ENCODE measurements at regions not wholly inside any gene's neighbourhood (a gene's known extent, or its start where the extent isn't known, plus 50 kb on each side); places are given as distances from the start of the nearest gene placed in this dataset.

DNA sequence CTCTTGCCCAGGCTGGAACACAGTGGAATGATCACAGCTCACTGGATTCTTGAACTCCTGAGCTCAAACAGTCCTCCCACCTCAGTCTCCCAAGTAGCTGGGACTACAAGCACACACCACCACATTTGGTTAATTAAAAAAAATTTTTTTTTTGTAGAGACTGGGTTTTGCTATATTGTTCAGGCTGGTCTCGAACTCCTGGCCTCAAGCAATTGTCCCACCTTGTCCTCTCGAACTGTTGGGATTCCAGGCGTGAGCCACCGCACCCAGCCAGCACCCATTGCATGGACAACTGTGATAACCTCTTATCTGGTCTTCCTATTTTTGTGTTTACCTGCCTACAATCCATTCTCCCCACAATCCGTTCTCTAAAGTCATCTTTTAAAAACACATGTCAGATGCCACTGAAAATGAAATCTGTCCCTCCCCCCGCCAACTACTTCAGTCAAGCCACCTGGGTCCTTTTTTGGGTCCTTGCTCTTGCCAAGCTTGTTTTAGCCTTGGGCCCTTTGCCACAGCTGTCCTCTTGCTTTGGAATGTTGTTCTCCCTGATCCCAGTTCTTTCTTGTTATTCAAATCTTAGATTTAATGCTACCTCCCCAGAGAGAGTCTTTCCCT lies 250.5 kb downstream of the PIK3R1 start:
- no peak for DNase-seq (ENCODE audit: low read depth, low spot score)
- H3K27ac ChIP-seq: no peak overlapping the region

DNA sequence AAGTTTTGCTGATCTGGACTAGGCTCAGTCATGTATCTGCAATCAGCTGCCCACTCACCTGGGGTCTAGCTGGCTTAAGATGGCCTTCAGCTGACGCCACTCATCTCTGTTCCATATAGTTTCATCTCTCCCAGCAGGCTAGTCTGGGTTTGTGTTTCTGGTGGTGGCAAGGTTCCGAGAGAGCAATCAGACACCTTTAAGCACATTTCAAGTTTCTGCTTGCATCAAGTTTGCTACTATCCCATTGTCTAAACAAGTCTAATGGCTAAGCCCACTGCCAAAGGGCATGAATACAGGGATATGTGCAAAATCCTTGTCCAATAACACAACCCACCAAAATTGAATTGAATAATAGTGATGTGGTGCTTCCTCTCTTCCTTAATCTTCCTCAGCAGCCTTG lies 251.7 kb downstream of the PIK3R1 start:
- H3K27ac ChIP-seq: no peak overlapping the region
- no peak for DNase-seq (ENCODE audit: low read depth, low spot score)

DNA sequence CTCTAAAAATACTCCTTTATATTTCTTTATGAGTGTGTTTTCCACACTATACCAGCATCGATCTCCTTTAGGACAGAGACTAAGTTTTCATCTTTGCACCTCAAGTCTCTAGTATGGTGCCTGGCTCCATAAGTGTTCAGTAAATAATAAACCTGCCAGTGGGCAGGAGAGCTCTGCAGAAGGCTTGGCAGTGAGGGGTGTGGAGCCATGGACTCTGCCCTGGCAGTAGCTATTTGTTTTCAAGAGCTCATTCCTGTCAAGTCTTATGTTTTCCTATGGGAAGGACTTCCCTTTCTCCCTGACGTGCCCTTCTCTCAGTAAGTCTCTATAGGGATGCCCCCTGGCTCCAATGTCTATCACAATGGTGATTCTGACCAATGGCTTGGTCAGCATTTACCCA lies 252.2 kb downstream of the PIK3R1 start:
- no peak overlapping the region for H3K27ac ChIP-seq
- DNase-seq (ENCODE audit: low read depth, low spot score): no peak

DNA sequence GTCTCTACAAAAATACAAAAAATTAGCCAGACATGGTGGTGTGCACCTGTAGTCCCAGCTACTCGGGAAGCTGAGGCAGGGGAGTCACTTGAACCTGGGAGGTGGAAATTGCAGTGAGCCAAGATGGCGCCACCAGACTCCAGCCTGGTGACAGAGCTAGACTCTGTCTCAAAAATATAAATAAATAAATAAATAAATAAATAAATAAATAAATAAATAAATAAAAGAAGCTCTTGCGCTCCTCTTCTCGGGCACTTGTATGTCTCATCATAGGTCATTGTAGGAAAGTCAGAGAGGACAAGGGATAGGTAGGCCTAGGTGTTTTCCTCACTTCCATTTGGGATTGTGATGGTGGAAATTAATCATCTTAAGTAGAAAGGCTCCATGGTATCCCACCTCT lies 252.8 kb downstream of the PIK3R1 start:
- H3K27ac ChIP-seq: no peak overlapping the region
- no peak for DNase-seq (ENCODE audit: low read depth, low spot score)

DNA sequence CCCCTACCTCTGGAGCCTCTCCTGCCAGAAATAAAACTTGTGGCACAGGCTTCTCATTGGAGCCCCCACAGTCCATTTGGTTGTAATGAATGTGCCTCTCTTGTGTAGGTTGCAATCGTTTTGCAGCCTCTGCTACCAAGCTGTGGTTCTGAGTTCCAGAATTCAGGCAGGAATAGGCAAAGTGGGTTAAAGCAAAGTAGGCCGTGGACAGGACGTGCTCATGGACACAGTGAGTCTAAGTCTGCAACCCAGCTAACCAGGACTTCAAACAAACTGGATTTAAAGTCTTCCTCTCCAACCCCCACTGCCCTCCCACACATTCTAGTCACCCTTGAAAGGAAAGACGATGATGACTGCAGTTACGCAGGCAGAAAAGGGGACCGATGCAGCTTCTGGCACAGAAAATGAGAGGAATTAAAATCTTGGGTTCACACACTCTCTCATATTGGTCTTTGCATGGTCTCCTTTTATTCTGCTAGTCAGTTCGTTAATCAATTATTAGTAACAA lies 260.0 kb downstream of the PIK3R1 start:
- no peak overlapping the region for H3K27ac ChIP-seq
- DNase-seq (ENCODE audit: low read depth, low spot score): no peak

DNA sequence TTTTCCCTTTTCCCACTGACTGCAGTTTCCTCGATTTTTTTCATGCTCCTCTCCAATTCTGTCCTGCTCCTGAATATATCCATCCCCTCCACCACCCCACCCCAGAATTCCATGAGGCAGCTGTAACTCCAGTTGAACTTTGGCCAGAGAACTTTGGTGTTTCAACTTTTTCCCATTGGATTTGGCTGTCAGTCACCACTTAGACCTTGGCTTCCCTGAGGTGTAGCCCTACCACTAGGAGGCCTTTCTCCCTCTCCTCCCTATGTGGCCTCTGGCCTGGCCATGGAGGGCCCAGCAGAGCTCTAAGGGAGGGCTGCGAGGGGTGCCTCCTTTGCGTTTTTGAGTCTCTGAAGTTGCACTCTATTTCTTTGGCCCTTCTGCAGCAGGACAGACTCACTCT lies 261.3 kb downstream of the PIK3R1 start:
- no peak for DNase-seq (ENCODE audit: low read depth, low spot score)
- no peak overlapping the region for H3K27ac ChIP-seq

DNA sequence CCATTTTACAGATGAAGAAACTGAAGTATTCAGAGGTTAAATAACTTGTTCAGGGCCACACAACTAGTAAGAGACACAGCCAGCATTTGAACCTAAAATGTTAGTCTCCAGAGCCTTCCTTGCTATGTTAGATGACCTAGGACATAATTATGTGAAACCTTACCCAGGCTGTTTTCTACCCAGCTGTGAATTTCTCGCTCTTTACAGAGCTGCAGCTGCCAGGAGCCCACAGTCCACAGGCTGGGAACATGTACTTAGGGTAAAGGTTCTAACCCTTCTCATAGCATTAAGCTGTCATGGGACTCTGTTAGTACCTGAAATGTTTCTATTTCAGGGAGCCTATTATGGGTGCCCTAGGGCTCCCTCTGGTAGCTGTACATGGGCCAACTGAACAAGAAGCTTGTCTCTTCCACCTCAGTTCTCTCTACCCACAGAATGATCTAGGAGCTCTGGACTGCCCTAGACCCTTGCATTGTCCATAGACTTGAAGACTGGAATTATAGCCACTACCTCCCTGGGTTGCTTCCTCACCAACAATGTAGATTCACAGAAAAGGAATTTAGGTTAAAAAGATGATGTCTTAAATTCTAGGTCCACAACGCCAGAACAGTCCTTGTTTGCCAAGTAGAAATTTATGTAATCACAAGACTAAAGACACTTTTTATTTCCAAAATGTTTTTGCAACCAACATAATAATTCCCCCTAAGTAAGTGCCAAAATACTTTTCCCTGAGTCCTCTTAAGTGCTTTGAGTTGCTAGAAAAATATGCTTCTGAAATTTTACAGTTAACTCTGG lies 262.9 kb downstream of the PIK3R1 start:
- no peak for DNase-seq (ENCODE audit: low read depth, low spot score)
- no peak overlapping the region for H3K27ac ChIP-seq

DNA sequence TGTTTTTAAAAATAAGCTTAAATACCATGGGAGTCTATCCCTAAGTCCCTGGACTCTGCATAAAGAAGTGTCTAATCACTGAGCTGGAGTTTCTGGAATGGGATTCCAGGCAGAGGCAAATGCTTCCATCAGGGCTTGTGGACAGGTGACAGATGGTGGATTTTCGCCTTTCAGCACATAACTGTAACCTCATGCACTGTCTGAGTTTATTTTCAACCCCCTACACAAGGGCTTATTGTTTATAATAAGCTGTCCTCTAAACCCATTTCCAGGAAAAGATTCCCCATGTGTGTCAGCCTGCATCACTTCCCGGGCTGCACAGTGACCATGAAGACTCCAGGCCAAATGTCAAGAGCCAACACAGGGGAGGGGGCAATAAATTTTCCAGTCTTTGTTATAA lies 264.0 kb downstream of the PIK3R1 start:
- H3K27ac ChIP-seq: no peak overlapping the region
- no peak for DNase-seq (ENCODE audit: low read depth, low spot score)

DNA sequence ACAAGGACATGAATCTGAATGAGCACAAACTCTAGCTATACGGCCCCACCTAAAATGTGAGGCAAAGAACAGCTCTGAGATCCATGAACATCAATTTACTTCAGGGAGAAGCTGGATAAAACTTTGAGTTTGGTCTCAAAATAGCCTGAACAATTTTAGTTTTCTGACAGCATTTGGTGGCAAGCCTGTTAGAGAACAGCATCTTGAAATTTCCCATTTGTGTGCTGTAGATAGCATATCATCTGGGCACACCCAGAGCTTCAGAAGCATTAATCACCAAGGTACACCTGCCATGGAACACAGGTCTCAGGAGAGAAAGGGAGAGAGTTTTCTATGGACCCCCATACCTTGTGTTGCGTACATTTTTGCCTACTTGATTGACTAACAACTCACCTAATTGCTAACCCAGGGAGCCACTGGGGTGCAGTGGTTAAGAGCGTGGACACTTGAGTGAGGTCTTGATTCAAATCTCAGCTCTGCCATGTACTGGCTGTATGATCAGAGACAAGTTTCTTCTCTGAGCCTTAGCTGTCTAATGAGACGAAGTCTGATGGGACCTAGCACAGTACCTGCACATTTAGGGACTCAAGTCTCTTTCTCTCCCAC lies 264.9 kb downstream of the PIK3R1 start:
- H3K27ac ChIP-seq: no peak overlapping the region
- no peak for DNase-seq (ENCODE audit: low read depth, low spot score)

DNA sequence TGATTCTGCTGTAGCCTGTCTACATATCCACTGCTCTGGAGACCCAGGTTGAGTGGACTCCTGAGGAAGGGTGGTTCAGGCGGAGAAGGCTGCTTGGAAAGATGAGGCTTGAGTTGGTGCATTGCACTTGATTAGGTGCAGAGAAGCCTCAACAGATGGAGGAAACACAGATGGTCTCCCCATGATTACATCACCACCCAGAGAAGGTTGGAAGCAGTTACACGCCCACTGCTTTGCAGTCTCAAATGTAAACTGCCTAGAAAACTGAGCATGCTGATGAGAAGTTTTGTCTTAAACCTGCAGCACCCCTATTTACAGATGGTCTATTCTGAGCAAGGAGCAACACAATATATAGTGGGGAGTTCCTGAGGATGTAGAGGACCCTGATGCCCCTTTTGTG lies 266.6 kb downstream of the PIK3R1 start:
- no peak overlapping the region for H3K27ac ChIP-seq
- DNase-seq (ENCODE audit: low read depth, low spot score): no peak

DNA sequence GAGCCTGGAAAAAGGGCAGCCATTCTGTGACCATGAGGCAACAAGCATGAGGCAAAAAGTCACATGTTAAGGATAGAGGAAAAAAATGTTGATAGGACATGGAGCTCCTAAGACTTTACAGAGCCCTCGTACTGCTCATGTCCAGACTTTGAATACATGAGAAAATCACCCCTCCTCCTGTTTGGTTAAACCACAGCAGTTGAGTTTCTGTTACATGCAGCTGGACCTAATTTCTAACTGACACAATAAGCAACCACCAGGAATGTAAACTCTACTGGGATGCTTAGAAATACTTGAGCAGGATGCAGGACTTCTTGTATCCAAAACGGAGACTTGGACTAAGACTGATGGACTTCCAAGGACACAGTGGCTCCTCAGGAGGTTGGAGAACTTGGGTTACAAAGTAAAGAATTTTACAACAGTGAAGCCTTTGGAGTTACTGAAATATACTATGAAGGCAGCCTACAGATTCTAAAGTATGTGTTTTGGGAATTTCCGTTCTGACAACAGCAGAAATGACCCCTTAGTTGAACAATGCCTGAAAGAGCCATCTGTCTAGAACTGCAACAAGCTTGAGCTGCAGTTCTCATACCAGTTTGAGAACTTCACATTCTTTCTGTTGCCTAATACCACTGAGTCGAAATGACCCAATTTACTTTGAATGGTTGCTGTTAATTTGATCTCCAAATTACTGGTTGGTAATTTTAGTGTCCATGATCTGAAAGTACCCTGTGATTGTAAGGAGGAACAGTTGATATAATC lies 268.9 kb downstream of the PIK3R1 start:
- H3K27ac ChIP-seq: no peak overlapping the region
- no peak for DNase-seq (ENCODE audit: low read depth, low spot score)

DNA sequence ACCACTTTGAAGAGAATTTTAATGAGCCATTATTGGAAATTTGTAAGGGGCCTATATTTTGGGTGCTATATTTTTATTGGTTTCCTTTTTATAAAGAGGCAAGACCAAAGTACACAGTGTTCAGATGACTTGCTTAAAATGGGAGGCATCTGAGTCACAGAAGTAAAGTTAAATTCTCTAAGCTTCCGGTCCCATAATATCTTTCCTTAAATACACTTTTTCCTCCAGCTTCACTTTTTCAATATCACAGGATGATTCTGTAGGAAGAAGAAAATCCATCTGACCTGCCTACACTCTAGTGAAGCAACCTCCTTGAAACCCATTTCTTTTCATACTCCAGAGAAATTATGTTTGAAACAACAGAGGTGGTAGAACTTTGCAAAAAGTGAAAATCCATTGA lies 274.0 kb downstream of the PIK3R1 start:
- H3K27ac ChIP-seq: no peak overlapping the region
- no peak for DNase-seq (ENCODE audit: low read depth, low spot score)

DNA sequence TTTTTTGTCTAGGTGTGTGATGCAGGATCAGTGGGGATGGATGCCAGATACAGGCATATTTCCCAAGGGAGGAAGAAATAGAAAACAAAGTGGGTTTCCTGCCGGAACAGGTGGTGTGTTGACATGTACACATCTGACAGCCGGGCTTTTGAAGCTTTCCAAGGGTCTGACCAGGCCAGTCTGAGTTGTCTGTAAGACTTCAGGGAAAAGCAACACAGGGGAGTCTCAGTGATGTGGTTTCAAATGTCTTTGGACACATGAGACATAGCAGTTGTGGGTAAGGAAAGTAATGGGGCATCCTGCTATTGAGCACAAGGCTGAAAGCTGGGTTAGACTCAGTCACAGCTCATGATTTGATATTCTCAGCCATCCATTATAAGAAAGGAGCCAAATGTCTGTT lies 274.9 kb downstream of the PIK3R1 start:
- no peak overlapping the region for H3K27ac ChIP-seq
- no peak for DNase-seq (ENCODE audit: low read depth, low spot score)

DNA sequence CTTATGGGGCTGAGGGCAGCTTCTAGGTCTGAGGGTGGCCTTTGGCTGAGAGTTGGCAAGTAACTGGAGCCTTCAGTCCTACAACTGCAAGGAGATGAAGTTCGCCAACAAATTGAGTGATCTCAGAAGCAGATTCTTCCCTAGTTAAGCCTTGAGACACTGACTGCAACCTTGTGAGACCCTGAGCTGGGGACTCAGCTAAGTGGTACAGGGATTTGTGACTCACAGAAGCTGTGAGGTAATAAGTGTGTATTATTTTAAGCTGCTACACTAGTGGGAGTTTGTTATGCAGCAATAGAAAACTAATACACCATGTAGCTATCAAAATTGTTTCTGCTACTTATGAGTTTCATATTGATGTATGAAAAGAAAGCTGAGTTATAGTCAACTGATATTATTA lies 279.2 kb downstream of the PIK3R1 start:
- no peak for DNase-seq (ENCODE audit: low read depth, low spot score)
- H3K27ac ChIP-seq: no peak overlapping the region

DNA sequence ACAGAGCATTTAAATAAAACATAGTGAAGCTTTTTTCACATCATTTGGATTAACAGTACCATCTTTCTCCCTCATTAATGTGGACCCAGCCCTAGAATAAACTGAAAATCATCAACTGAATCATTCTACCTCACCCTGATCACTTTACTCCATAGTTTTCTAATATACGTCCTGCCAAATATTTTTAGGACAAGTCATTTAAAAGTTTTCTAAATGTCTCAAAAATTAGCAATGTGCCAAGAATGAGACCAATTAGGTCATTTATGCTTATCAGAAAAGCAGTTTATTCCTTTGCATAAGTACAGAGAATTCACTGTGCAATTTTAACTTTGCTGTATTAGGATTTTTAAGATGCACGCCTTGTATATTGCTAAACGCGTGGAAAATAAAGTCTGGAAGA lies 284.4 kb downstream of the PIK3R1 start:
- H3K27ac ChIP-seq: no peak overlapping the region
- DNase-seq (ENCODE audit: low read depth, low spot score): no peak

DNA sequence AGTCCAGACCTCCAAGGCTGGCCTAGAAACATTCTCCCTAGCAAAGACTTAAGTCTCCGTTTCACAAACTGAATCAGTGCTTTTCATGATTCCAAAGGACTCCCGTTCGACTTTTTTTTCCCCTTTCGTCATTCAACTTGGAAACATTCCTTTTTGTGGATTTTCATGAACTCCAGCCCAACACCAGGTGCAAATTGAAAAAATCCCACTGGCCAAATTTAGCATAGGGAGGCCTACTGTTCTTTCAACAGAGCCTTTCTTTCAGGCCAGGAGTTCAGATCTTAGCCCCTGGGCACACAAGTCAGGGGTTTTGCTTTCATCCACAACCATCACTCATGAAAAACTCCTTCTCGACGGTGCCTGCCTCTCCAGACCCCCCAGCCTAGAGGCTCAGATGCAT lies 285.3 kb downstream of the PIK3R1 start:
- DNase-seq (ENCODE audit: low read depth, low spot score): no peak
- H3K27ac ChIP-seq: no peak overlapping the region

DNA sequence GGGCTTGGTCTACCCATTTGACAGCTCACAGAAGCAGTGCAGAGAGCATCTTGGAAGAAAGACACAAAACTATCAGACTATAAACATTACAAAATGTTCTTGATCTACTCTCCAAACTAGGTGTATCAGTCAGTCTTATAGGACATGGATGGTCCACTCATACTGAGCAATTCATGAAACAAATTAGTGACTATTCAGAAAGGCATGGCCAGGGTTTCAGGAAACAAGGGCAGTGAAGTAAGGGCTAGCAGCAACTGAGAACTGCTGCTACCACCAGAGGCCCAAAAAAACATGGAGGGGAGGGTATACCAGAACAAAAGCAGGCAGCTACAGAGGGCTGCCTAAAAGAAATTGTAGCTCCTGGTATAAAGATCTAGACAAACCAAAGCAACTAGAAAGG lies 287.0 kb downstream of the PIK3R1 start:
- no peak overlapping the region for H3K27ac ChIP-seq
- DNase-seq (ENCODE audit: low read depth, low spot score): no peak

DNA sequence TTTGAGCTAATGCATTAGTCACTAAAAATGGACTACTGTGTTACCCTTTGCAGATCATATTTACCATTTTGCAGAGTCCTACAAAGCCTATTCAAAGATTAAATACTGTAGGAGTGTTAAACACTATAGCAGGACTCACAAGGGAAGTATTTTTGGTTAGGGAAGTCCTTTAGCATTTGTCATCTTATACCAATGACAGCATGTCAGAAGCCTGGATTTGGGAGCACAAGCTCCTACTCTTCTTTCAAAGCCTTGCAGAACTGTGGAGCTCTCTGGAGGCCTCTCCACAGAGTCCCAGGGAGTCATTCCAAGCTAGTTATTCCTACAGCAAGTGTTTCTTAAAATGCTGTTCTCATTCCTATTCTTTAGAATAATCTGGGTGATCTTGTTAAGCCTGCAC lies 288.8 kb downstream of the PIK3R1 start:
- no peak for DNase-seq (ENCODE audit: low read depth, low spot score)
- H3K27ac ChIP-seq: no peak overlapping the region

DNA sequence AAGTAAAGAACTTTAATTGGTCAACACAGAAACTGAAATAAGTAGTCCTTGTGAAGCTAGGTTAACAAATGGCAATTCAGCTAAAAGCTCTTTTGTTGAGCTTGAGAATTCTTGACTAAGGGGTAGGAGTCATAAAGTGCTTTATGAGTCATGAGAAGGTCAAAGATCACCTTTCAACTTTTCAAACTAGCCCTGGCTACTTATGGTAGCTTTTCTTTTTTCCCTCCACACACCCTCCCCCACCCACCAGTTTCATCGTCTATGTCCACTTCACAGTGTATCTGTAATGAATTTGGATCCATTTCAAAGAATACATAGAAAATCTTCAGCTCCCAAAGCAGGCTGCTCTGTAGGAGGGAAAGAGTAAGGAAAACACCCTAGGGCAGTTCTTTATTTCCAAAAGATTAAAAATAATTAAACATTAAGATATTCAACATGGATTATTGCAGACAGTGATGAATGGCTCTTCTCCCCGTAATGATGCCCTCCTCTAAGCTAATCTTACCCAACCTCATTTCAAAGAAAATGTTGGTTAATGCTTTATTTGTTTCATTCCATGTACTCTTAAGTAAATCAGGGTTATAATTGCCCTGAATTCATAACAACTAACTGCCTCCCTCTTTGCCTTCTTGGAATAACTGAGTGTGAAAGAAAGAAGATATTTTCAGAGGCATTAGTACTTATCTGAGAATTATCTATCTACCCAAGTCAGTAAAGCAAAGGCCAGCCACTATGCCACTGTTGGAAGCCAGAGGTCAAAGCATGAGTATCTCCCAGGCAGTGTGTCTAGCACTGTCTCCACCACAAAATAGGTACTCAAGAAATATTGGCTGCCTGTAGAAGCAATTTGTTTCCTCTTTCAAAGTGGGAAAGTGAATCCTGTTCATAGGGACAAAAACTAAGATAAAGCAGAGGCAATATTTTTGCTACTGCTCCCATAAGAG lies 290.6 kb downstream of the PIK3R1 start:
- no peak overlapping the region for H3K27ac ChIP-seq
- DNase-seq (ENCODE audit: low read depth, low spot score): no peak

DNA sequence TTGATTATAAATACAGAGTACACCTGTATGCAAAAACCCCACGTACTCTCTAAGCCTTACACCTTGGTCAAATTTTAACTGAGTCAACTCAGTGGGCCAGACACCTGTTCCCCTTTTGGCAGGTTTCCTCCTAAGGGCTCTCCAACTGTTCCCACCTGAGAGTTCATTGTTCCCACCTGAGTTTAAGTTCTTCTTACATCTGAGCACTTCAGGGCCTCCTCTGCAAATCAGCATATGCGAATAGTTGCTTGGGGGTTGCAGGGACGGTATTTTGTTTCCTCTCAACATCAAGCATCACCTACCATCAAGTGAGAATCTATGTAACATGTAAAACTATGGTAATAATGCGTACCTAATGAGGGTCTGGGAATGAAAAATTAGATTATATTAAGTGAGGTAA lies 300.0 kb downstream of the PIK3R1 start:
- H3K27ac ChIP-seq: no peak overlapping the region
- DNase-seq (ENCODE audit: low read depth, low spot score): no peak
